ENCODE measurements at regions not wholly inside any gene's neighbourhood (a gene's known extent, or its start where the extent isn't known, plus 50 kb on each side); places are given as distances from the start of the nearest gene placed in this dataset.
"Not testable (repeated sequence)": the region's sequence is repeated elsewhere in the genome, so short reads cannot be mapped to it uniquely, and the experiment has no call there.

DNA sequence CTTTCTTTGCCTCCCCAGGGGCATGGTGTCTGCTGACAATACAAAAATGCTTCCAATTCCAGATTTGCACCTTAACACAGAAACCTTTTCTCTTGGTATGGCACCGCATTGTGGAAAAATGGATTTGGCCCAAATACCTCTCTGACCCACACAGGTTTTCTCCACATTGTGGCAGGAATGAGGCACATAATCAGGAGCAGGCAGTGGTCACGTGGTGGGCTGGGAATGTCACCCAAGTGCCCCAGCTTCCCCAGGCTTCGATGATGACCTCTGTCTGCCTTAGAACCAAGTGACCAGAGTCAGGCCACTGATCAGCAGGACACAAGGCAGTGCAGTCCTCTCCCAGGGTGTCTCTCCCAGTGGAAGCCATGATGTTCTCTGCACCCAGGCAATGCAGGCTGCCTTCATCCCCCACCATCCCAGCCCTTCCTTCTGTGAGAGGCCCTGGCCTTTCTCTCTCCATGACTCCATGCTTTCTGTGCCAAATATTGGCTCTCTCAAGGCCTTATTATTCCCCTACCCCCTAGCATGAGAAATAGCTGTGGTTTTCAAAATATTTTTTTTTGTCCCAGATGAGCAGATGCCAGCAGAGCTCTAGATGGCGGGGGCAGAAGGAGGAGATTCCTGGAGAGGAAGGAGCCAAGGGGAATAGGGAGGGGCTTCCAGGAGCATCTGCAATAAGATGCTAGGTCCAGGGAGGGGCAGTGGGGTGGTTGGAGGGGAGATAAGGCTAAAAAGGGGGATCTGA lies 198.9 kb downstream of the ACKR3 start:
- intact Hi-C loops (cut with micrococcal nuclease): no loop called here

DNA sequence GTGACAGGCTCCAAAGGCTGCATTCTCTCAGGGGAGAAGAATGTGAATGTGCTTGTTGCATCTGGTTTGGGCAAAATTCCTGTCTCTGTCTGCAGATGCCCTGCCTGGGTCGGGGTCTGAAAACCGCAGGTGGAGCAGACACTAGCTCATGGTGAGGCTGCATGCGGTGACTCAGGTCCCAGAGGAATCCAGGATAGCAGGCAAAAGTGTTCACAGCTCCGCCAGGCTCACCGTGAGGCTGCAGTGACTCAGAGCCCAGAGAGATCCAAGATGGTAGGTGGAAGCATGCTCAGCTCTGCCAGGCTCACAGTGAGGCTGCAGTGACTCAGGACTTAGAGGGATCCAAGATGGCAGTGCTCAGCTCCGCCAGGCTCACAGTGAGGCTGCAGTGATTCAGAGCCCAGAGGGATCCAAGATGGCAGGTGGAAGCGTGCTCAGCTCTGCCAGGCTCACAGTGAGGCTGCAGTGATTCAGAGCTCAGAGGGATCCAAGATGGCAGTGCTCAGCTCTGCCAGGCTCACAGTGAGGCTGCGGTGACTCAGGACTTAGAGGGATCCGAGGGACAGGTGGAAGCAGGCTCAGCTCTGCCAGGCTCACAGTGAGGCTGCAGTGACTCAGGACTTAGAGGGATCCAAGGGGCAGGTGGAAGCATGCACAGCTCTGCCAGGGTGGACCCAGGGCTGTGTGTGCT lies 200.5 kb downstream of the ACKR3 start:
- intact Hi-C loops (cut with micrococcal nuclease): no loop called here

DNA sequence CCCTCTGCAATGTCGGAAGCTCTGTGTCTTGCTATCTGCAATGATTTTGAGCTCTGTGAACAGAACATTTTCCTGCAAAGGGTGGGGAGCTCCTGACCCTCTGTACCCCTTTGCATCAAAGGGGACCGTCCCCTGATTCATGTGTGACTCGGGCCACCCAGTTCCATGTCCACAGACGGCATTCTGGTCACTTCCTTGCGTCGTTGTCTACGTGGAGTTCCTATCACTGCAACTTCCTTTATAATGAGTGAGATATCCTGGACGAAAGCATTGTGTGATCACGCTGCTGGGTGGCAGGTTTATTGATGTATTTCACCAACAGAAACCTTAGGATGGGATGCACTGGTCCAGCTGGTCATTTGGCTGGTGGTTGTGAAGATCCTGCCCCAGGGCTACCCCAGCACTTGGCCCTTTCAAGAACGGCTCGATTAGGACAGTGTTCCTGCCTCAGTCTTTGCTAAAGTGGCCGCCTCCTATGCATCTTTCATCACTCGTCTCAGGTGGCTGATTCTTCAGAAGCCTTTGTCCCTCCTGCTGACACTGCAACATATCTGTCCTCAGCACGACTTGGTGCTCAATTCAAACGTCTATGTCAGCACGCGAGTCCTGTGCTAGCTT lies 202.7 kb downstream of the ACKR3 start:
- intact Hi-C loops (cut with micrococcal nuclease): no loop called here

DNA sequence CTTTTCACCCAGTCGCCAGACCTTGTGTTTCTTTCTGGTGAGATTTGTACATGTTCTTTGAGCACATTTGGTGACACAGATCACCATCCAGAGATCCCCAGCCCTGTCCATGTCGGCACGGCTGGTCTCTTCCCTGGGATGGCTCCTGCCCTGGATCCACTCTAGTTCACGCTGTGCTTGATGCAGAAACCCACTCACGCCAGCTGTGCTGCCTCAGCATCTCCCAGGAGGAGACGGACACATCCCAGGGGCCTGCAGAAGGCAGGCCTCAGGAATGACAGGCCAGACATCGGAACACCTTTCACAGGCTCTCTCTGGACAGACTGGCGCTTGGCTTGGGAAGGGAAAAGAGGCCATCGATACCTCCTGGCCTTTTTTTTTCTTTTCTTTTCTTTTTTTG lies 203.6 kb downstream of the ACKR3 start:
- intact Hi-C loops (cut with micrococcal nuclease): no loop called here

DNA sequence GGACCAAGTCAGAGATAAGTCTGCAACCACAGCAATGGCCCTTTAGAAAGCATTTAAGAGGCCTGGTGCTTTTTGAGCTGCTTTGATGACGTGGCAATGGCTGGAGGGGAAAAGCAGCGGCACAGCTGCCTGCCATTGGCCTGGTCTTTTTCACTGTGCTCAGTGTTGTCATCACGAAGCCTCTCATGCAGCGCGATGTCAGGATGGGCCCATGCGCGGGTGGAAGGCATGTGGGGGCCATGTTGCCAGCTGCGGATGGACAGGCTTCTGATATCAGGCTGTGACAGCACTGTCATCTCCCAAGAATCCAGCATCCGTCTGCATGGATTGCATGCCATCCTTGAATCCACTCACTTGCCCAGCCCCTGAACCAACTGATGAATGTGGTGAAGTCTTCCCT lies 204.5 kb downstream of the ACKR3 start:
- intact Hi-C loops (cut with micrococcal nuclease): no loop called here

DNA sequence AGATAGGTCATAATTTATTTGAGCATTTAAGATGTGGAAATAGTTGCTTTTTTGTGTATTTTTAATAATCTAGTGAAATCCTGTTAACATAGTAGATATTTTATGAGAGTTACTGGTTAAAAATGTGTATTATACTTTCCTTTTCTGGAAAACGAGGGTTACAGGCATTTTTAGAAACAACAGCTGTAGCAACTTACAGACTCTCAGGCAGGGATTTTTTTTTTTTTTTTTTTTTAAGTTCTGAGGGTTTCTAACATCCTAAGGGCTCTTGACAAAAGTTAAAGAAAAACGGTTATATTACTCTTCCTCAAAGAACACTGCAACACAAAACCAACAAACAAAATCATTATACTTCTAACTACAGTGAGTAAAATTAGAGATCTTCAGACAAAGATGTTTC lies 205.9 kb downstream of the ACKR3 start:
- intact Hi-C loops (cut with micrococcal nuclease): no loop called here

DNA sequence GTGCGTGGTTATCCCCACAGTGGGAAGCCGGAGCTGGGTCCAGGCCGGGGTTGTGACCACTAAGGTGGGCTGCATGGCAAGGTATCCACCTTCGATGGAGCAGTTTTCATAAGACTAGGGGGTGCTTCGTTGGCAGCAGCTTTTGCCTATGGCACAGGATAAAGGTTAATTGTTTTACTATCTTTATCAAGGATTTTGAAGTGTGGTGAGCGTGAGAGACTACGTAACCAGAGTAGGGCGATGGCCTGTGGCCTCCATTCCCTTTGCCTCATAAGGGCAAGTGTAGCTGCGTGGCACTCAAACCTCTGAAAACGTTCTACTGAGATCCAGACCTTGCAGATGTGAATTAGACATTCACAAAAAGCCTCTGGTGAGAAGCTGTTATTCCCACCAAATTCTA lies 206.6 kb downstream of the ACKR3 start:
- intact Hi-C loops (cut with micrococcal nuclease): no loop called here

DNA sequence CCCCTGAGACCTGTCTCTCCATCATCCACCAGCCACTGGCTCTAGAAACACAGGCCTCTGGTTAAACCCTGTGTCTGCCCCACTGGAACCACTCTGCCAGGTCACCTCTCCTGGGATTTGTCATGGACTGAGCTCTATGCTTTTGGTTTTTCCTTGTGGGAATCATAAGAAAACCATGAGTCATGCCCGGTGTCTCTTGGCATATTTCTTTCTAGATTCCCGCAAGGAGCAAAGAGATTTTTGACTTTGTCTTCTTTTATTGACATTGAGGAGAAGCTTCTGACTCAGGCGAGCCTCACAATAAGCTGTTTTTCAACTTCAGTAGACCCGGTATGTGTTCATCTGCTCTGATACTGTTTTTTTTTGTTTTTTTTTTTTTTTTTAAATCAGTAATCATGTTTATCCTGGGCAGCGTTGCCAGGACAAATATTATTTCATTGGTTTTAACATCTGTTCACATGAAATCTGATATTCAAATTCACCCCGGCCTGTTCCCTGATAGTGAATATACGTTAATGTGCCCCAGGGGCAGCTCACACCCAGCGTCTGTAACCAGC lies 207.1 kb downstream of the ACKR3 start:
- intact Hi-C loops (cut with micrococcal nuclease): no loop called here

DNA sequence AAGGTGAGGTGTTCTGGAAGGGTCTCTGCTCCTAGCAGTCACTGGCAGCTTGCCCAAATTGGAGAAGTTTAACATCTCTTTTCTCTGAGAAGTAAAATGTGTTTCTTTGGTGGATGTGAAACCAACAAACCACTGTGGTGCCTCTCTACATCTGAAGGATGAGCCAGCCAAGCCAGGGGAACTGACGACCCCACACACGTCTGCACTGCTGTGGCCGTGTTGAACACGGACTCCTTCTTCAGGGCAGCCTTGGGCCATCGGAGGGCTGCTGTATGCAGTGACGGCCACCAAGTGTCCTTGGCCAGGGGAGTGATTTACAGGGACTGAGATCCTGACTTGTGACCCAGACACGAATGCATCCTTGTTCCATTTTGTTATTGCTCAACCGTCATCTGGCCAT lies 207.8 kb downstream of the ACKR3 start:
- intact Hi-C loops (cut with micrococcal nuclease): no loop called here

DNA sequence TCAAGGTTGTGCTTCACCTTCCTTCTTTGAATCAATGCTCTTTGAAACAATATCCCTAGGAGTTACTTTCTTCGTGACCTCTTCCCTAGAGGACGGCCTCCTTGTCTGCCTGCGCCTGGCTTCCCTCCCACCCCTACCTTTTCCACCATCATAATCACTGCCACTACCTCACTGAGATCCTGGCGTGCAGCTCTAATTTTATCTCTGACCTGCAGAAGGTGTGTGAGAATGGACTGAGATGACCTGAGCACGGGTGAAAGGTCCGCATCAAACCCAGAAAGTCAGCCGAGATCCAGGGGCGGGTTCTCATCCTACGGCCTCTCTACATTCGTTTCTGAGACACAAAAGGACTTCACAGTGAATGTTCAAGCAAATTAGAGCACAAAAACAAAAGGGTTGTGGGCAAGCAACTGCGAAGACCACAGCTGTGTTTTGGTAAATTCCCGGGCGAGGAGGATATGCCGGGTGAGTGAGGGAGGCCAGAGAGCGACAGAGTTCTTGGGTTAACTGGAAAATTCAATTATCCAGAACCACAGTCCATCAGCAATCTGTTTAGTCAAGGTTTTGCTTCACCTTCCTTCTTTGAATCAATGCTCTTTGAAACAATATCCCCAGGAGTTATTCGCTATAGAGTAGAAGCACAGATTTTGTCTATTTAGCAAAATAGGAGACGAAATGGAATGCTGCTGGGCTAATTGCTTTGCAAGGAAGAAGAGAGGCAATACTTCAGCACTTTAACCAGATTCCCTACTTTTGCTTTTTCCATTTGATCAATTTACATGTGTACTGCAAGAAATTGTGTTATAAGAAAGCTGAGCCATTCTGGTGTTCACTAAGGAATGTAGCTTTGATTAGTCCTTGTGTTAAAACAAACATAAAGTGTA lies 212.6 kb downstream of the ACKR3 start:
- intact Hi-C loops (cut with micrococcal nuclease): no loop called here

DNA sequence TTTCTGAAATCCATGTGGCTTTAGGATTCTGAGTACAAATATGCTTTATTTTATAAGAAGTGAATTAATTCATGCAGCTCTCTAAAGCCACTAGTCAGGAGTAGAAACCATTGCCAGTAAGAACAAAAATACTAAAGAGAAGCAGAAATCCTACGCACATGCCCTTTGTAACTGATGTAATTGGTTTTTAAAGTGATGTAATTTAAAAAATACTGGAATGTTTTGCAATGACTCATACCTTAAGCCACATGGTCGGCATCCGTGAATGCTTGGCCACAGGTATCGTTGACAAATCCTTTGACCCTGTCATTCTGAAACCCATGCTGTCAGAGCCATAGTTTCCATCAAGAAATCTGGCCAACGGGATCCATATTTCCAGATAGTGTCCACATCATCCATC lies 213.3 kb downstream of the ACKR3 start:
- intact Hi-C loops (cut with micrococcal nuclease): no loop called here

DNA sequence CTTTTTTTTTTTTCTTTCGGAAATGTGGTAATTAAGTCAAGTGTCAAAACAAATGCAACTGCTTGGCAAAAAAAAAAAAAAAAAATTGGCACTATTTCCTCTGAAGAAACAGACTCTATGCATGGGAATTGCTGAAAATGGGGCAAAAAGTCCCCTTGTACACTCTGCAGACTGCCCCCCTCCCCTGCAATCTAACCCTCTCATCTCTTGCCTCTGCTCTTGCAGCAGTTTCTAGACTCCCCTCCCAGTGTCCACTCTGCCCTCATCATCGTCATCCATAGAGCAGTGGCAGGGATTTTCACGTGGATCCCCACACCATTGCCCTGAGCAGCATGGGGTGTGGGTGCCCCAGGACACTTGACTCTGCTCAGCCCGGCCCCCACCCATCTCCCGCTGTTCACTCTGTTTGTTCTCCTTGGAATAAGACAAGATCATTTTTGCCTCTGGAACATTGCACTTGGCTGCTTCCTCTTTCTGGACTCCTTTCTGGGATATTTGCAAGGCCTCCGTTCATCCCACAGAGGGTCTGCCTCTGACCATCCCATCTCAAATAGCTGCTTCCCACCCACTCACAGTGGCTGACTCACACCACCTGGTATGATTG lies 213.9 kb downstream of the ACKR3 start:
- intact Hi-C loops (cut with micrococcal nuclease): no loop called here

DNA sequence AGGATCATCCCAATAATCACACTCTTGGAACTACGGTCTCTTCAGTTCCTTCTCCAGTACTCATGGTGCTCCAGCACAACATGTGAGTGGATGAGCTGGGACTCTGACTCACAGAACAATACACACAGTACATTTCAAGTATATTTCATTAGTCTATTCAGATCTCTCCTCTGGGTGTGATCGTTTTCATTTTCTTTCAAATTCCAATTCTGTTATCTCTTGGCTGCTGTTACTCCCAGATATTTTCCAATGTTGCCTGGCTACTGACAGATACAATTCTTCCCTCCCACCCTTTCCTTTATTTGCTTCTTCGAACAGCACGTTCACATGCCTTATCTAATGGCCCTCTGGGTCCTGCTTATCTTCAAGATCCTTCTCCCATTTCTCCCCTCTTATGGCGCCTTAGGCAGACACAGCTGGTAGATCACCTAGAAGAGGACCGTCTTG lies 216.0 kb downstream of the ACKR3 start:
- intact Hi-C loops (cut with micrococcal nuclease): no loop called here

DNA sequence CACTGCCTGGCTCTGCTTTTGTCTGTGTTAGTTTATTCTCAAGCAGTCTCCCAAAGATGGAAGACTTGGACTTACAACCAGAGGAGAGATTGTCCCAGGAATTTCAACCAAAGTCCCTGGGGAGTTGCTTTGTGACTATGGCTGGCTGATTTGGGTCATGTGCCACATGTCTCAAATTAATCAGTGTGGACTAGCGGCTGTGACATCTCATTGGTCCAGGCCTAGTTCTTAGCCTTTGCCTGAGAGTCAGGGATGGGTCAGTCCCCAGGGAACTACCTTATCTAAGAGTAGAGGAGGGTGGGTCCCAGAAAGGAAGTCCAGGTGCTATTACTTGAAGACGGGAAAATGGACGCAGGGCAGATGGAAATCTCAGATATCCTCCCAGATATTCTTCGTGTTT lies 217.1 kb downstream of the ACKR3 start:
- intact Hi-C loops (cut with micrococcal nuclease): no loop called here

DNA sequence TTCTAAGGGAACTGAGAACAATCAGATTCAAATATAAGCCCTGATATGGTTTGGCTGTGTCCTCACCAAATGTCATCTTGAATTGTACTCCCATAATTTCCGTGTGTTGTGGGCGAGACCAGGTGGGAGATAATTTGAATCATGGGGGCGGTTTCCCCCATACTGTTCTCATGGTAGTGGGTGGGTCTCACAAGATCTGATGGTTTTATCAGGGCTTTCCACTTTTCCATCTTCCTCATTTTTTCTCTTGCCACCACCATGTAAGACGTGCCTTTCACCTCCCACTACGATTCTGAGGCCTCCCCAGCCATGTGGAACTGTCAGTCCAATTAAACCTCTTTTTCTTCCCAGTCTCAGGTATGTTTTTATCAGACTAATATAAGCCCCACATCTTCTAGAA lies 217.8 kb downstream of the ACKR3 start:
- intact Hi-C loops (cut with micrococcal nuclease): not testable (repeated sequence)

DNA sequence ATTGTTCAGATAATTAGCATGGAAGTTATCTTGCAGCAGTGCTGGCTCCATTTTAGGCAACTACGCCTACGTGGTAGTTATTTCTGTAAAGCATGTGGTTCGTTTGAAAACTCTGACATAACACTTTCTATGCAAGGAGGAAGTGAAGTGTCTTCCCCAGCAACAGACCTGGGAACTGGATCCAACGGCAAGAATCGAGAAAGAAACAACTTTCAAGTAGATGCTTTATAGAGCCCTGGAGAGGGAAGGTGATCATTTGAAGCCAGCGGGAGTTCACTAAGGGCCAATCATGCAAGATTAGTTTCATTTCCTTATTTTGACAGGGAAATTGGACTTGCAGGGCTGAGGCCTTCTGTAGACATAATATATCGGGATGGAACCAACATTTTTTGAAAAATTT lies 218.3 kb downstream of the ACKR3 start:
- intact Hi-C loops (cut with micrococcal nuclease): no loop called here

DNA sequence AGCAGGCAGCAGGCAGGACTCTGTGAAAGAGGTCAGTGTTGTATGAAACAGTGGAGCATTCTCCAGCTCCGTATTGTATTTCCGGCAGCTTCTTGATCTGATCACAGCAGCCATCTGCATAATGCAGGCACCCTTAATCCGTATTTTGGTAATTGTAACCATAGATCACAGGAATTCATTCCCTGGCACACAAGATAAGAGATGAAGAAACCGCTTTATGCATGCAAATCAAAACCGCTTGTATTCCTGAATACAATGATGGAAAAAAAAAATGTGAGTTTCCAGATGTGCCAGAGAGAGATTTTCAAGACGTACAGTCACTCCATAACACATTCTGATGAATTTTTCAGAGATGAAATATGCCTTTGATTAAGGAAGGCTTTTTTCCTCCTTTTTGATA lies 221.3 kb downstream of the ACKR3 start:
- intact Hi-C loops (cut with micrococcal nuclease): no loop called here

DNA sequence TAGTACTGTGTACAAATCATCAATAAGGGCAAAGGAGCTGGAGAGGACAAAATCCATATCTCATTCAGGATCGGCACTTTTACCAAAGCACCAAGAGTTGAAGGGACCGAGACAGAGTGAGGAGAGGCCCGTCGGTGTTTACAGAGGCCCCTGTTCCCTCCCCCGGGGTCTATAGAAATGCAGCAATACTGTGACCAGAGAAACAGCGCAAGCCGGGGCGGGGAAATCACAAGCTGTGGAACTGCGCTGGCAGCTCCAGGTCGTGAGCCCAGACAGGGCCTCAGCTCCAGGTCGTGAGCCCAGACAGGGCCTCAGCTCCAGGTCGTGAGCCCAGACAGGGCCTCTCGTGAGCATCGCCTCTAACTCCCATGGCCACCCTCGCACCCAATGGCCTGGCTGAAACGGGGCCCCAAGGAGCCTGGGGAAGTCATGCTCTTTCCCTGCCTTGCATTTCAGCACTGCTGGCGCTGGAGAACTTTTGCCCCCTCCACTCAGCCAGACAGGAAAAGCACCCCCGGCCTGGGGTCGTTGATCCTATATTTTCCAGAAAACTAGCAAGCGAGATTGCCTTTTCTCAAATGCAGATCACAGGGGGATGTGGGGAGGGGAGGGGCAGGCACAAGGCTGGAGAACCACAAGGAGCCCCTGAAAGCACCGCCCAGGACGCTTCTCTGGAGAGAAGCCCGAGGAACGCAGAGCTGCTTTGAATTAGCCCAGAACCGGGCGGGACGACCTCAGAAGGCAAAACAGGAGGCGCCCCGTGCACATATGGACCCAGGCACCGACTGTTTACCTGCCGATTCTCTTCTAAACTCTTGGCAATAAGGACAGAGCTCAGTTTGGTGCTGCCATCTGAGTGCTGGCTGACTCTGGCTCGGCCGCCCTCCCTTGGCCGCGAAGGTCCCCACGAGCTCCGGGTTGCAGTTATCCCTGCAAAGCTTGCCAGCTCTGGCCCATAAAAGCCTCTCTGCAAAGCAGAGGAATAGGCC lies 223.7 kb downstream of the ACKR3 start:
- intact Hi-C loops (cut with micrococcal nuclease): no loop called here

DNA sequence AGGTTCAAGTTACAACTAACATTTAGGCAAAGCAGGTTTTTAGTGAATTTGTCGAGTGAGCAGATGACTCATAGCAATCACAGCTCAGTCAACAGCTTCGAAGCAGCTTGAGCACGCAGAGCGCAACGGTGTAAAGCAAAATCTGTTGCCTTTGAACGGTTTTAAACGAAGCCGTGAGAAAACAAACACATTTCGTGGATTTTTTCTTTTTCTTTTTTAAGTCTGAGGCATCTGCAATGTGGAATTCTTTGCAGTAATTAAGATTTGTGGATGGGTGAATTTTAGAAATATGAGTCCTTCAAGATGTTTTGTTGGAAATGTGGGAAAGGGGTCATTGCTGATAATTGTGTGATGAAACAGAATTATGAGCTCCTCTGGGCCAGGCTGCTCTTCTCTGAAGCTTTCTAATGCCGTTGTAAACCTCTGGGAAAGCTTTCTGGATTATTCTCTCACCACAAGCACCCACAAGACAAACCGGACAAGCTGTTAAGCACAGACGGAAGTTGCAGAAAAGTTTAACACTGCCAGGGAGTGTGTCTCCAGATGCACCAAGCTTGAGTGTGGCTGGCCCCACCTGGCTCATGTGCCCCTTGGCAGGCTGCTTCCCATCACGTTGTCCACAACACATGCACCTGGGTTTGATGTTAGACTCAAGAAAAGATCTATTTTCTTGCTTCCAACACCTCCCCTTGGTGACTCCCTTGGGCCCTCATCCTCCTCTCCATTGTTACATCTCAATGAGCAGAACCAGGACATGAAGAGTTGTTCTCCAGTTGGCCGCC lies 224.7 kb downstream of the ACKR3 start:
- intact Hi-C loops (cut with micrococcal nuclease): no loop called here
